CD14-positive monocyte (primary cell): ENCODE measurements at regions not wholly inside any gene's neighbourhood (a gene's known extent, or its start where the extent isn't known, plus 50 kb on each side); places are given as distances from the start of the nearest gene placed in this dataset.

Experiments
- DNase-seq, 3 donors: peaks; one replicate each; pipeline ENCODE4 v3.0.0-alpha.2; 2011 to 2022
- H2AFZ ChIP-seq: 2 replicates; pipeline ENCODE4 v1.6.0; 2012; ENCODE audit warnings: mild to moderate bottlenecking, low read depth, low read length, inconsistent platforms; ENCODE audit not compliant: insufficient read depth, poor library complexity, severe bottlenecking
- H3K27ac ChIP-seq, 2 donors: 1 replicate in 1 of 2; 2 replicates in 1 of 2; pipeline ENCODE4 v1.5.1; 2012 to 2013; ENCODE audit warnings: low read length in 2 of 2, control low read depth in 1 of 2, inconsistent platforms in 1 of 2, low read depth in 1 of 2, mild to moderate bottlenecking in 1 of 2
- H3K27me3 ChIP-seq, 2 donors: one replicate each; pipeline versions ENCODE4 v1.6.0 to v1.6.1; 2011 to 2013; ENCODE audit warnings: low read length in 2 of 2; ENCODE audit not compliant: control insufficient read depth in 2 of 2, insufficient read depth in 2 of 2
- H3K36me3 ChIP-seq, 2 donors: replicated peaks in 1 of 2; 1 replicate in 1 of 2; 2 replicates in 1 of 2; pipeline versions ENCODE4 v1.5.1 to v1.6.1; 2012 to 2013; ENCODE audit warnings: low read length in 2 of 2, control low read depth in 1 of 2, inconsistent platforms in 1 of 2, mild to moderate bottlenecking in 1 of 2; ENCODE audit not compliant: insufficient read depth in 2 of 2, control insufficient read depth in 1 of 2
- H3K4me1 ChIP-seq, 2 donors: 1 replicate in 1 of 2; 2 replicates in 1 of 2; pipeline versions ENCODE4 v1.5.1 to v1.6.1; 2012 to 2013; ENCODE audit warnings: low read length in 2 of 2, control low read depth in 1 of 2, inconsistent platforms in 1 of 2, mild to moderate bottlenecking in 1 of 2, moderate library complexity in 1 of 2; ENCODE audit not compliant: insufficient read depth in 2 of 2, control insufficient read depth in 1 of 2
- H3K4me2 ChIP-seq: replicated peaks from 2 replicates; pipeline ENCODE3; 2012; ENCODE audit warnings: low read length, moderate library complexity, mild to moderate bottlenecking; ENCODE audit not compliant: poor library complexity, severe bottlenecking; ENCODE audit errors: extremely low read depth
- H3K4me3 ChIP-seq, 3 experiments: fragments of 200-600 bp in 1 of 3; sonication (generic) in 1 of 3; replicated peaks in 1 of 3; 1 replicate in 2 of 3; 2 replicates in 1 of 3; pipeline ENCODE4 v1.5.1; 2011 to 2013; ENCODE audit warnings: low read length in 3 of 3, mild to moderate bottlenecking in 3 of 3, control low read depth in 2 of 3, low read depth in 2 of 3, inconsistent platforms in 1 of 3, moderate library complexity in 1 of 3
- H3K79me2 ChIP-seq: 2 replicates; pipeline ENCODE4 v1.6.0; 2012; ENCODE audit warnings: mild to moderate bottlenecking, control low read depth, inconsistent platforms, low read length, moderate library complexity; ENCODE audit not compliant: insufficient read depth
- H3K9ac ChIP-seq: 2 replicates; pipeline ENCODE4 v1.6.0; 2017; ENCODE audit warnings: low read length, mild to moderate bottlenecking; ENCODE audit not compliant: insufficient read depth, poor library complexity, severe bottlenecking
- H3K9me3 ChIP-seq, 2 donors: replicated peaks in 1 of 2; 1 replicate in 1 of 2; 2 replicates in 1 of 2; pipeline versions ENCODE4 v1.5.1 to v1.6.1; 2012 to 2013; ENCODE audit warnings: low read length in 2 of 2, control low read depth in 1 of 2; ENCODE audit not compliant: control insufficient read depth in 1 of 2, insufficient read depth in 1 of 2
- H4K20me1 ChIP-seq: 2 replicates; pipeline ENCODE4 v1.6.0; 2012; ENCODE audit warnings: mild to moderate bottlenecking, low read length, control low read depth, moderate library complexity; ENCODE audit not compliant: insufficient read depth
- H3K27ac Mint-ChIP-seq, 7 donors: one replicate each; pipeline ENCODE4 v1.8.0; 2020; ENCODE audit warnings: mild to moderate bottlenecking in 7 of 7, mixed read lengths in 7 of 7, moderate library complexity in 6 of 7, inconsistent platforms in 2 of 7
- H3K27me3 Mint-ChIP-seq, 3 donors: one replicate each; pipeline ENCODE4 v1.8.0; 2021 to 2022; ENCODE audit warnings: low read depth in 3 of 3, mild to moderate bottlenecking in 3 of 3, mixed read lengths in 3 of 3, moderate library complexity in 3 of 3, inconsistent platforms in 1 of 3
- H3K36me3 Mint-ChIP-seq, 2 donors: one replicate each; pipeline ENCODE4 v1.8.0; 2020; ENCODE audit warnings: mixed read lengths in 2 of 2, inconsistent platforms in 1 of 2, mild to moderate bottlenecking in 1 of 2
- H3K4me1 Mint-ChIP-seq: one replicate; pipeline ENCODE4 v1.8.0; 2020; ENCODE audit warnings: mild to moderate bottlenecking, mixed read lengths
- H3K4me3 Mint-ChIP-seq, 2 donors: one replicate each; pipeline ENCODE4 v1.8.0; 2020; ENCODE audit warnings: mild to moderate bottlenecking in 2 of 2, mixed read lengths in 2 of 2, moderate library complexity in 1 of 2
- H3K9me3 Mint-ChIP-seq, 7 donors: one replicate each; pipeline ENCODE4 v1.8.0; 2020 to 2022; ENCODE audit warnings: mixed read lengths in 7 of 7, mild to moderate bottlenecking in 6 of 7, moderate library complexity in 6 of 7, inconsistent platforms in 2 of 7
- CTCF ChIP-seq: fragments of 200-600 bp; IDR thresholded peaks from one replicate; pipeline ENCODE4 v1.8.0; 2022; ENCODE audit warnings: antibody characterized with exemption, mild to moderate bottlenecking
- WGBS: methylation state at CpG from one replicate; pipeline ENCODE4 v1.1.5; 2013; ENCODE audit warnings: missing lambda C conversion rate; ENCODE audit not compliant: insufficient coverage; 5-methylcytosine and 5-hydroxymethylcytosine counted together
- intact Hi-C, 2 donors: fragments of 100-400 bp; cut with micrococcal nuclease; formaldehyde crosslinking; loops; one replicate each; pipeline versions ENCODE4 v1.15.0 to v1.15.1; 2023

GRCh38 chr15:29522373-29523276 is 253.0 kb upstream of the NSMCE3 start:
- H3K27ac ChIP-seq, result no peak overlapping the region
- WGBS, result 80% methylated on average over 6 of the region's 7 CpGs
- no peak overlapping the region for H3K27ac Mint-ChIP-seq

GRCh38 chr15:29518442-29518841 is 248.8 kb upstream of the NSMCE3 start:
- H3K27me3 ChIP-seq, result no peaks in the 10 kb centered on the region
- Mint-ChIP-seq H3K27me3 (peaks cover 0 to 1% (median 0%) of the 10 kb centered on the region in 3 donors), H3K4me3 (no peak overlapping the region), H3K4me1 (no peaks in the 10 kb centered on the region), H3K27ac (no peak overlapping the region), H3K36me3 (no peaks in the 10 kb centered on the region), H3K9me3 (peaks cover 11 to 28% (median 19%) of the 10 kb centered on the region in 7 donors)
- 68% methylated on average over 2 of the region's 4 CpGs for WGBS
- no peak overlapping the region for H2AFZ ChIP-seq
- H3K36me3 ChIP-seq, result no peaks in the 10 kb centered on the region
- H3K79me2 ChIP-seq, result no peaks in the 10 kb centered on the region
- no peak for TF ChIP-seq CTCF
- H3K4me1 ChIP-seq, result no peaks in the 10 kb centered on the region
- intact Hi-C loops, result no loop called here
- H4K20me1 ChIP-seq, result no peaks in the 10 kb centered on the region
- H3K9ac ChIP-seq, result no peak overlapping the region
- peaks cover 9 to 13% of the 10 kb centered on the region in 2 donors for H3K9me3 ChIP-seq
- no peak for DNase-seq
- H3K4me3 ChIP-seq, result no peak overlapping the region
- H3K27ac ChIP-seq, result no peak overlapping the region
- no peak overlapping the region for H3K4me2 ChIP-seq

More at GRCh38 chr15:29522373-29523276, 253.0 kb upstream of the NSMCE3 start:
- H3K9me3 Mint-ChIP-seq, result peaks cover 12 to 24% (median 17%) of the 10 kb centered on the region in 7 donors
- no peak overlapping the region for H3K4me3 Mint-ChIP-seq
- no peak overlapping the region for H3K9ac ChIP-seq
- no peaks in the 10 kb centered on the region for H3K4me1 Mint-ChIP-seq
- H3K36me3 ChIP-seq, result no peaks in the 10 kb centered on the region
- H3K4me3 ChIP-seq, result no peak overlapping the region
- H2AFZ ChIP-seq, result no peak overlapping the region
- TF ChIP-seq CTCF, result no peak
- no peaks in the 10 kb centered on the region for H3K79me2 ChIP-seq
- DNase-seq, result no peak
- H3K4me1 ChIP-seq, result no peaks in the 10 kb centered on the region
- no peaks in the 10 kb centered on the region for H3K27me3 ChIP-seq
- no peaks in the 10 kb centered on the region for H3K36me3 Mint-ChIP-seq
- H3K27me3 Mint-ChIP-seq, result no peaks in the 10 kb centered on the region
- peaks cover 9 to 13% of the 10 kb centered on the region in 2 donors for H3K9me3 ChIP-seq
- H4K20me1 ChIP-seq, result no peaks in the 10 kb centered on the region
- intact Hi-C loops, result no loop called here
- H3K4me2 ChIP-seq, result no peak overlapping the region
